ENCODE measurements at regions not wholly inside any gene's neighbourhood (a gene's known extent, or its start where the extent isn't known, plus 50 kb on each side); places are given as distances from the start of the nearest gene placed in this dataset.

GRCh38 chr2:150544731-150545130, 57.3 kb upstream of the RND3 start:
- H3K4me3 ChIP-seq (replicated peaks; ENCODE audit: low read depth, low read length) = no peak overlapping the region
- H3K36me3 ChIP-seq (ENCODE audit: control insufficient read depth, insufficient read depth, low read length) = no peaks in the 10 kb centered on the region
- H3K27me3 ChIP-seq (replicated peaks; ENCODE audit: control insufficient read depth, insufficient read depth, low read length) = no peaks in the 10 kb centered on the region
- TF ChIP-seq, protein P1, sequence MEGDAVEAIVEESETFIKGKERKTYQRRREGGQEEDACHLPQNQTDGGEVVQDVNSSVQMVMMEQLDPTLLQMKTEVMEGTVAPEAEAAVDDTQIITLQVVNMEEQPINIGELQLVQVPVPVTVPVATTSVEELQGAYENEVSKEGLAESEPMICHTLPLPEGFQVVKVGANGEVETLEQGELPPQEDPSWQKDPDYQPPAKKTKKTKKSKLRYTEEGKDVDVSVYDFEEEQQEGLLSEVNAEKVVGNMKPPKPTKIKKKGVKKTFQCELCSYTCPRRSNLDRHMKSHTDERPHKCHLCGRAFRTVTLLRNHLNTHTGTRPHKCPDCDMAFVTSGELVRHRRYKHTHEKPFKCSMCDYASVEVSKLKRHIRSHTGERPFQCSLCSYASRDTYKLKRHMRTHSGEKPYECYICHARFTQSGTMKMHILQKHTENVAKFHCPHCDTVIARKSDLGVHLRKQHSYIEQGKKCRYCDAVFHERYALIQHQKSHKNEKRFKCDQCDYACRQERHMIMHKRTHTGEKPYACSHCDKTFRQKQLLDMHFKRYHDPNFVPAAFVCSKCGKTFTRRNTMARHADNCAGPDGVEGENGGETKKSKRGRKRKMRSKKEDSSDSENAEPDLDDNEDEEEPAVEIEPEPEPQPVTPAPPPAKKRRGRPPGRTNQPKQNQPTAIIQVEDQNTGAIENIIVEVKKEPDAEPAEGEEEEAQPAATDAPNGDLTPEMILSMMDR (IDR thresholded peaks at IDR 0.05; ENCODE audit: insufficient read depth, low read length, poor library complexity, severe bottlenecking) = no peak
- DNase-seq (ENCODE audit: extremely low read depth, insufficient read length) = no peak

- no peaks in the 10 kb centered on the region for H3K36me3 ChIP-seq (ENCODE audit: control insufficient read depth, insufficient read depth, low read length)
- no peaks in the 10 kb centered on the region for H3K27me3 ChIP-seq (replicated peaks; ENCODE audit: control insufficient read depth, insufficient read depth, low read length)
- no peak for DNase-seq (ENCODE audit: extremely low read depth, insufficient read length)
- no peak overlapping the region for H3K4me3 ChIP-seq (replicated peaks; ENCODE audit: low read depth, low read length)
- TF ChIP-seq, protein P1 (IDR thresholded peaks at IDR 0.05; ENCODE audit: insufficient read depth, low read length, poor library complexity, severe bottlenecking) = no peak
These were observed 55.2 kb upstream of the RND3 start for GRCh38 chr2:150542692-150543091.

- no peak overlapping the region for H3K4me3 ChIP-seq (replicated peaks; ENCODE audit: low read depth, low read length)
- no peak for DNase-seq (ENCODE audit: extremely low read depth, insufficient read length)
- H3K36me3 ChIP-seq (ENCODE audit: control insufficient read depth, insufficient read depth, low read length) = no peaks in the 10 kb centered on the region
- TF ChIP-seq, protein P1 (IDR thresholded peaks at IDR 0.05; ENCODE audit: insufficient read depth, low read length, poor library complexity, severe bottlenecking) = no peak
- no peaks in the 10 kb centered on the region for H3K27me3 ChIP-seq (replicated peaks; ENCODE audit: control insufficient read depth, insufficient read depth, low read length)
These were observed 54.7 kb upstream of the RND3 start for GRCh38 chr2:150542172-150542571.

- TF ChIP-seq, protein P1 (IDR thresholded peaks at IDR 0.05; ENCODE audit: insufficient read depth, low read length, poor library complexity, severe bottlenecking) = no peak
- no peak for DNase-seq (ENCODE audit: extremely low read depth, insufficient read length)
These were observed 51.3 kb upstream of the RND3 start for GRCh38 chr2:150538651-150539201.

More at GRCh38 chr2:150538651-150539201, 51.3 kb upstream of the RND3 start:
- no peaks in the 10 kb centered on the region for H3K36me3 ChIP-seq (ENCODE audit: control insufficient read depth, insufficient read depth, low read length)
- no peaks in the 10 kb centered on the region for H3K27me3 ChIP-seq (replicated peaks; ENCODE audit: control insufficient read depth, insufficient read depth, low read length)
- no peak overlapping the region for H3K4me3 ChIP-seq (replicated peaks; ENCODE audit: low read depth, low read length)

Measured in GM06990 (cell line).